Astrocyte of the spinal cord (primary cell): ENCODE measurements at regions not wholly inside any gene's neighbourhood (a gene's known extent, or its start where the extent isn't known, plus 50 kb on each side); places are given as distances from the start of the nearest gene placed in this dataset.

Experiments used
- DNase-seq: peaks from one replicate; pipeline ENCODE4 v3.0.0; 2011; ENCODE audit warnings: low read depth, low spot score
- H3K4me3 ChIP-seq: 2 replicates; pipeline ENCODE4 v1.5.1; 2011; ENCODE audit warnings: low read depth, mild to moderate bottlenecking, low read length, moderate library complexity
- in situ Hi-C: cut with HindIII; loops from 2 replicates; pipeline ENCODE4 v1.10.0; 2017; ENCODE audit warnings: low sequenced_read_pairs
- TF ChIP-seq, protein P1 (sequence below): IDR thresholded peaks from 2 replicates; pipeline ENCODE4 v1.5.1; 2012; ENCODE audit warnings: low read depth, mild to moderate bottlenecking, low read length, inconsistent platforms

DNA sequence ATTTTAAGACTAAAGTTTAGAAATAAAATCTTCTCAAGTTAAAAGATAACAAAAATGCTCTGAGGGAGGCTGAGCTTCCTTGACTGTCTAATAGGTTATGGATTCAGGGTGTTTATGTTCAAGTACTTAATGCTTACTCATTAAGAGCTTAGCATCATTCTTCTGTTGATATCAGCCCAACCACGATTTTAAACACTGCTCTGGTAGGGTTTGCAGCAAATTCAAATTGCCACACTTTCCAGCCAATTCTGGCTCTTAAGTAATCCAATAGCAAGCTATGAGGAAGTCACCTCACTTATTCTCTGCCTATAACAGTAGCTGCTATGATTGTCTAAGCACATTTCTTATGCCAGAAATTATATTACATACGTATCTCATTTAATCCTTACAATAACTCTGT is 191.0 kb upstream of the KIF2A start:
- H3K4me3 ChIP-seq: no peak overlapping the region
- in situ Hi-C loops: no loop called here
- TF ChIP-seq, protein P1, sequence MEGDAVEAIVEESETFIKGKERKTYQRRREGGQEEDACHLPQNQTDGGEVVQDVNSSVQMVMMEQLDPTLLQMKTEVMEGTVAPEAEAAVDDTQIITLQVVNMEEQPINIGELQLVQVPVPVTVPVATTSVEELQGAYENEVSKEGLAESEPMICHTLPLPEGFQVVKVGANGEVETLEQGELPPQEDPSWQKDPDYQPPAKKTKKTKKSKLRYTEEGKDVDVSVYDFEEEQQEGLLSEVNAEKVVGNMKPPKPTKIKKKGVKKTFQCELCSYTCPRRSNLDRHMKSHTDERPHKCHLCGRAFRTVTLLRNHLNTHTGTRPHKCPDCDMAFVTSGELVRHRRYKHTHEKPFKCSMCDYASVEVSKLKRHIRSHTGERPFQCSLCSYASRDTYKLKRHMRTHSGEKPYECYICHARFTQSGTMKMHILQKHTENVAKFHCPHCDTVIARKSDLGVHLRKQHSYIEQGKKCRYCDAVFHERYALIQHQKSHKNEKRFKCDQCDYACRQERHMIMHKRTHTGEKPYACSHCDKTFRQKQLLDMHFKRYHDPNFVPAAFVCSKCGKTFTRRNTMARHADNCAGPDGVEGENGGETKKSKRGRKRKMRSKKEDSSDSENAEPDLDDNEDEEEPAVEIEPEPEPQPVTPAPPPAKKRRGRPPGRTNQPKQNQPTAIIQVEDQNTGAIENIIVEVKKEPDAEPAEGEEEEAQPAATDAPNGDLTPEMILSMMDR: no peak
- no peak for DNase-seq

DNA sequence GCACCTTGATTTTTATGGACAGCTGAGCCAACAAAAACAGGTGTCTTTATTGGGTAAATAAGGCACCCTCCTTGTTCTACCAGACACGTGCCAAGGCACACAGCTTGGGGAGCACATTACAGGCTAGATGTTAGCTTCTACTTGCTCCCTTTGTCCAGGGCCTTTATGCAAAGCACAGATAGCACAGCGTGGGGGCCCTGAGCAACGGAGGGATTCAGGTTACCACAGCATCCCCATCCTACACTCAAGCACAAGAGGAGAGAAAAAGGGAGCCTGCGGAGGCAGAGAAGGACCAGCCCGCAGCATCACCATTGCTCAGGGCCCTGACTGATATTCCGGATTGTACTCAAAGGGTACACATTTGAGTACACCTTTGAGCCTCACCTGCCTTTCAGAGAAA is 181.7 kb upstream of the KIF2A start:
- TF ChIP-seq, protein P1: no peak
- no peak for DNase-seq
- in situ Hi-C loops: no loop called here
- no peak overlapping the region for H3K4me3 ChIP-seq

DNA sequence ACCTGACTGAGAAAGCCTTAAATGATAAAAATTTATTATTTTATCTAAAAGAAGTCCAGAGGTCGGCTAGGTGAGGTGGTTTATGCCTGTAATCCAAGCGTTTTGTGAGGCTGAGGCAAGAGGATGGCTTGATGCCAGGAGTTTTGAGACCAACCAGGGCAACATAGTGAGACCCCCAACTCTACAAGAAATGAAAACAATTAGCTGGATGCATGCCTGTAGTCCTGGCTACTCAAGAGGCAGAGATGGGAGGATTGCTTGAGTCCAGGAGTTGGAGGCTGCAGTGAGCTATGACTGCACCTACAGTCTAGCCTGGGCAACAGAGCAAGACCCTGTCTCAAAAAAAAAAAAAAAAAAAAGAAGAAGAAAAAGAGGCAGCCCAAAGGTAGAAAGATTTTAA is 179.9 kb upstream of the KIF2A start:
- H3K4me3 ChIP-seq: no peak overlapping the region
- in situ Hi-C loops: no loop called here
- TF ChIP-seq, protein P1: no peak
- no peak for DNase-seq

DNA sequence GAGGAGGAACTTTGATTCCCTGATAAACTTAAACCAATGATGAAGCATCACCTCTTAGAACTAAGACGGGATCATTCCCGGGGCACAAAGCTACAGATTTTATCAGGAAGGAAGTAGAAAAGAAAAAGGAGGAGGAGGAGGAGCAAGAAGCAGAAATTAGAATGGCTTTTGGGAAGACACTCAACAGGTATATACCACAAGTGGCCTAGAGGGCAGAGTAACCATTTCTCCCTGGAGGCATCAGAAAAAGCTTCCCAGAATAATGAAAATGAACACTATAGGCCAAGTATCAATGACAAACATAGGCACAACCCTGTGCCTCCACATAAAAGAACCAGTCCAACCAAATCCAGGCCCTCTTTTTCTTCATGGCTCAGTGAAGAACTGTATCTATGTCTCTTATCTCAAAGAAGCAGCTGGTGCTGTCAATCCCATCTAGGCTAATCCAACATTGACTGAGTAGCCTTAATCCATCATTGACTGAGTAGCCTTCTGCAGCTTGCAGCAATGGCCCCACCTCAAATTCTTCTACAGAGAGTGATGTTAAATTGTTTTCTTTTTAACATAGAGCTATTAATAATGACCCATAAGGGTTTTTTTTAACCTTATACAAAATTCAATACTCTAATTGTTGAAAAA is 178.8 kb upstream of the KIF2A start:
- no peak for DNase-seq
- in situ Hi-C loops: no loop called here
- H3K4me3 ChIP-seq: no peak overlapping the region
- TF ChIP-seq, protein P1: no peak

DNA sequence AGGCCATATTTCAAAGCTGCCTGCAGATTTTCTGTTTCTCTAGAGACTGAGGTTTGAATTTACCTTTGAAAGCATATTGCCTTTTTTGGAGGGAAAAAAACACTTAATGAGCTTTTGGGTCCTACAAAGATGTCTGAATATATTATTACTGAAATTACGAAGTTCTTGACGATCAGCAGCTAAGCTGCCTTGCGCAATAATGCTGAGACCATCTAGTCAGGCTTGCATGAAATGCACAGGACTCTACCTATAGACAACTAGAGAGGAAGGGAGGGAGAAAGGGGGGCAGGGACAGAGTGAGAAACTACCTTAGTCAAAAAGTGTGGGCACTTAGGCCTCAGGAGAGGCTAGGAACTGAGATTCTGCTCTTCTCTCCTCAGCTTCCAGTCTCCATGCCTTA is 175.9 kb upstream of the KIF2A start:
- TF ChIP-seq, protein P1: no peak
- in situ Hi-C loops: no loop called here
- no peak overlapping the region for H3K4me3 ChIP-seq
- no peak for DNase-seq

DNA sequence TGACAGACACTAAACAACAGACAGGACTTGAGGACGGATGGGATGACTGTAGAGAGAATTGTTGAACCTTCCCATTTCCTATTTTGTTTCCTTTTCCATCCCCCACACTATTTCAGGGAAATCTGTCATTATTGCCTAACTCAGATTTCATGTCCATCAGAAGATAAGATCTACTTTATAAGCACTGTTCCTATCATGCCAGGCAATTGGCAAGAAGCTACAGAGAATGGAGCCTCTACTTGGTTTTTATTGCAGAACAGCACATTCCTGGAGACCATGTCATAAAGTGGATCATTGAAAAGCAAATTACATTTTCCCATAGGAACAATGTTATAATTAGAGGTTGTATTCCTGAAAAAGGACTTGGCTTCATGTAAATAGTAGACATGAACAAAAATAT is 173.7 kb upstream of the KIF2A start:
- TF ChIP-seq, protein P1: no peak
- no peak for DNase-seq
- in situ Hi-C loops: no loop called here
- no peak overlapping the region for H3K4me3 ChIP-seq

DNA sequence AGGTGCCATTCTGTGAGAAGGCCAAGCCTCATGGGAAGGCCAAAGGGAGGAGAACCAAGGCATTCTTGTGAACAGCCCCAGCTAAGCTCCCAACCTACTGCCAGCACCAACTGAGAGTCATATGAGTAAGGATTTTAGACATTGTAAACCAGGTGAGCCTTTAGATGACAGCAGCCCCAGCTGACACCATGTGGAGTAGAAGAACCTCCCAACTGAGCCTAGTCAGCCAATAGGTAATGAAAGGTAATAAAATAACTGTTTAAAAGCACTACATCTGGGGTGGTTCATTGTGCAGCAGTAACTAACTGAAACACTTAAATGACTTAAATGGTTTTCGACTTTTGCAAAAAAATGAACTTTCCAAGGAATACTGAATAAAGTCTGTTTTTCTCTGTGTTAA is 172.6 kb upstream of the KIF2A start:
- in situ Hi-C loops: no loop called here
- TF ChIP-seq, protein P1: no peak
- no peak overlapping the region for H3K4me3 ChIP-seq
- no peak for DNase-seq
